G401.6 (cell line): ENCODE measurements at regions not wholly inside any gene's neighbourhood (a gene's known extent, or its start where the extent isn't known, plus 50 kb on each side); places are given as distances from the start of the nearest gene placed in this dataset.

Experiments used
- FAIRE-seq: peaks from 2 replicates; lab custom pipeline; 2012; peaks lifted over from hg19 to GRCh38; lab: Jason Lieb, UNC

GRCh38 chr20:4556781-4557180, 129.5 kb upstream of the PRNP start:
- no peak for FAIRE-seq

GRCh38 chr20:4555188-4555890, 130.9 kb upstream of the PRNP start:
- no peak for FAIRE-seq

- FAIRE-seq, result no peak
These were observed 131.9 kb upstream of the PRNP start for GRCh38 chr20:4554346-4554745.

- FAIRE-seq, result no peak
These were observed 134.1 kb upstream of the PRNP start for GRCh38 chr20:4552075-4552640.

GRCh38 chr20:4550740-4551139, 135.5 kb upstream of the PRNP start:
- FAIRE-seq, result no peak

DNA sequence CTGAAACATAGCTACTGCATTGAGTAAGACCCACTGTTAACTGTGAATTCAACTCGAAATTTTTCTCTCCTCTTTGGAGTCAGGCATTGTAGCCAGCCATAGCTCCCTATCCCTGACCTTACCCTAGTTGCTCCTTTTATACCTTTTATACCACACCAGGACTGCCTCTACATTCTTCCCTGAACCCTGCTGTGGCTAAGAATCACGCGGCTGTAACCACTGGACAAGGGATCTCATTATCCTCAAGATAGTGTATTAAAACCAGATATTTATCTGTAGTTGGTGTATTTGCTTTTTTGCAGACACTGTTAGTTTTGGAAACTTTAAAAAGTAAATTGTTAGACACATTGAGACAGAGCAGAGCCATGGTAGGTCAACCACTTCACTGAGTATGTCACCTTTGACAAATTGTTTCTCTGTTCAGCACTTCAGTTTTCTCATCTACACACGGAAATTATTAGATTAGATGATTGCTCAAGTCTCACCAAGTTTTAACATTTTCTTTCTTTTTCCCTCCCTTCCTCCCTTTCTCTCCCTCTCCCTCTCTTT, 136.5 kb upstream of the PRNP start:
- no peak for FAIRE-seq

- FAIRE-seq, result no peak
These were observed 137.7 kb upstream of the PRNP start for GRCh38 chr20:4548552-4548951.

- FAIRE-seq, result no peak
These were observed 139.5 kb upstream of the PRNP start for GRCh38 chr20:4546786-4547185.

- FAIRE-seq, result no peak
These were observed 139.9 kb upstream of the PRNP start for GRCh38 chr20:4546342-4546741.

- FAIRE-seq, result no peak
These were observed 140.7 kb upstream of the PRNP start for GRCh38 chr20:4545526-4545925.

- FAIRE-seq, result no peak
These were observed 141.5 kb upstream of the PRNP start for GRCh38 chr20:4544765-4545164.

DNA sequence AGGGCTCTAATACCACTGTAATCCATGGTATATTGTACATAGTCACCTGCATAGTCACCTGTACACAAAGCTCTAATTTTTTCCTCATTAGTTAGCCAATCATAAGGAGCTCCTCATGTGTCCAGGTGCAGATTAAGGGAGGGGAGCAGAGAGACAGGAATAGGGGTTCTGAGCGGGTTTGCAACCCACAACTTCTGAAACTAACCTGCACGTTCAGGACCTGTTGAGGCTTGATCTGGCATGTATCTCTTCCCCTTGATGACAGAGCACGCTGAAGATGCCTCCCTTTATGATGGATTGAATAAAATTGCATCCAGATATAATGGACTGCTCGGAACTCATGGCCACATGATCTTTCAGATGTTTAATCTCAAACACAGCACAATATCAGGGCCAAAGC, 144.0 kb upstream of the PRNP start:
- FAIRE-seq, result no peak

DNA sequence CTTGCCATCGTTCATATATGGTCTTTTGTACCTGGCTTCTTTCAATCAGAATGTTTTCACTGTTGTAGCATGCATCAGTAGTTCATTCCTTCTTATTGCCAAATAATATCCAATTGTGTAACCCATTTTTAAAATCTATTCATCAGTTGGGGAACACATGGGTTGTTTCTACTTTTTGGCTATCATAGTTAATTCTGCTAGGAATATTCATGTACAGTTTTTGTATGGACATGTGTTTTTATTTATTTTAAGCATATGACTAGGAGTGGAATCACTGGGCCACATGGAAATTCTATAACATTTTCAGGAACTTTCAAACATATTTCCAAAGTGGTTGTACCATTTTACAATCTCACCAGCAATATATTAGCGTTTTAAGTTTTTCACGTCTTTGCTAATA, 151.9 kb upstream of the PRNP start:
- no peak for FAIRE-seq

- FAIRE-seq, result no peak
These were observed 152.7 kb upstream of the PRNP start for GRCh38 chr20:4533368-4534133.

DNA sequence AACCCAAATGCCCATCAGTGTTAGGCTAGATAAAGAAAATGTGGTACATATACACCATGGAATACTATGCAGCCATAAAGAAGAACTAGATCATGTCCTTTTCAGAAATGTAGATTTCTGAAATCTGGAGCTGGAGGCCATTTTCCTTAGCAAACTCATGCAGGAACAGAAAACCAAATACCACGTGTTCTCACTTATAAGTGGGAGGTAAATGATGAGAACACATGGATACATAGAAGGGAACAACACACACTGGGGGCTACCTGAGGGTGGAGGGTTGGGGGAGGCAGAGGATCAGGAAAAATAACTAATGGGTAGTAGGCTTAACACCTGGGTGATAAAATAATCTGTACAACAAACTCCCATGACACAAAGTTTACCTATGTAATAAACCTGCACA, 153.5 kb upstream of the PRNP start:
- no peak for FAIRE-seq

DNA sequence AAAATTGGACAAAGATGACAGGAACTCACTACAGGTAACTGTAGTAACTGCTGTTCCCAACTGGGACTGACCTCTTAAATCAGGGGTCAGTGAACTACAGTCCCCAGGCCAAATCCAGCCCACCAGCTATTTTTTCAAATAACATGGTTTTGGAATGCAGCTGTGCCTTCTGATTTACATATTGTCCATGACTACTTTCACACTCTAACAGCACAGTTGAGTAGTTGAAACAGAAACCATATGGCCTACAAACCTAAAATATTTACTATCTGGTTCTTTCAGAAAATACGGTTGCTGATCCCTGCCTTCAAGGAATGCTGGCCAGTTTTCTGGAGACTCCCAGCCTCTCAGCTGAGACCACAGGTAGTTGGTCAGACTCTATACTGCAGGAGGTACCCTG, 161.5 kb upstream of the PRNP start:
- FAIRE-seq, result no peak

GRCh38 chr20:4524307-4524706, 161.9 kb upstream of the PRNP start:
- no peak for FAIRE-seq

GRCh38 chr20:4522310-4522709, 163.9 kb upstream of the PRNP start:
- no peak for FAIRE-seq

DNA sequence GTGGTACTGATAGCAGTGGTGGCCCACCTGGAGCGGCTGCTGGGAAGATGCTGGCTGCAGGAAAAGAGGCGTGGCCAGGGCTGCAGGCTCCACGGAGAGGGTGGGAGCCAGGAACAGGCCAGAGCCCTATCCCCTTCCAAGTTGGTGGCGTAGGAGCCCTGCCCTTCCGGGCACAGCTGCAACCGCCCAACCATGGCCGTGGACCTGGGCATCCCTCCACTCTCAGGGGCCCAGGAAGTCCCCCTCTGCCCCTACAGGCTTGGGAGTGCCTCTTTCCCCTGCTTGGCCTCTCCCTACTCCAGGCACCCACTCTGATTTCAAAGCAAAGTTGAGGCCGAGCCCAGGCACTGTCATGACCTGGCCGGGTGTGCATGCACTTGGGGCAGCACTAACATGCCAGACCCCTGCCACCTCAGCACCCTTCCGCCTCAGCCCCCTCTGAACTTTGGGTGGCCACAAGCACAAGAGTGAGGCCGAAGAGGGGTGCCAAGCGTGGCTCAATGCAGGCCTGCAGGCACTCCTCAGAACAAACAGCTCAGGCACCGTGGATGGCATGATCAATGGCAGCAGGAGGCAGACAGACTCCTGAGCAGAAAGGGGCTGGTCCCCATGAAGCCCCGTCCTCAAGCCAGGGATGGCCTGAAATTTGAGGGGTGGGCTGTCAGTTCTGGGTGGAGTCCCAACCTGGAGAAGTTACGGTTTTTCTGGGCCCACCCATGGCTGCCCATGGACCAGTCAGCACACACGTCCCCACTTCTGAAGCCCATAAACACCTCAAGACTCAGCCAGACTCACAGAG, 164.9 kb upstream of the PRNP start:
- no peak for FAIRE-seq

DNA sequence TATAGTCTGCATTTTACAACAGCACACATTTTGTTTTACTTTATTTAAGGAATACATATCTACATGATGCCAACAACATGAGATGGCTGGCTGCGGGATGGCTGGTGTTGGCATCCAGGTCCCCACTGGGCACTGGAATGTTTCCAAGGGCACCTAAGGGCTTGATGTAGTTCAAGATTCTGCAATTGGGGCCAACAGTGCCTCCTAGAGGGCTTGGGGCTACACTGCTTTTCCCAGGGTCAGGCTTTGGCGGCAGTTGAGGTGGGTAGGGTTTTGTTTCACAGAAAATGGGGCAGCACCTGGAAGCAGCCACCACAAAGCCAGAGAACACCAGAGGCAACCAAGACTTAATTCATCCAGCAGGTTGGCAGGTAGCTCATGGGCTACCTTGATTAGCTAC, 166.7 kb upstream of the PRNP start:
- no peak for FAIRE-seq

DNA sequence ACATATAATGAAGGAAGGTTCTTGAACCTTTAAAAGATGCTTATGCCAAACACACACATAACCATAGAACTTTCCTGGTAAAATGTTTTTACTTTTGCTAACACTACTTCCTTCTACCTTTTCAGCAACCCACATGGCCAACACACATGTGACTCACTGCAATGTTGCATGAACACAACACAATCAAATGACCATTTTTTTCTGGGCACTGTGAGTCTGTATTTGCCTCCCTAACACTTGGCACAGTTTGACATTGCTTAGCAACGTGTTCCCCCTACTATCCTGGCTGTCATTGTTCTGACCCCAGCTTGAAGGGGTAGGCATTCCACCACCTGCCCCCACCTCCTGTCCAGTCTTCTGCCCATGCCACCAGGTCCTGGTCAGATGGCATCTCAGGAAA, 169.4 kb upstream of the PRNP start:
- FAIRE-seq, result no peak

DNA sequence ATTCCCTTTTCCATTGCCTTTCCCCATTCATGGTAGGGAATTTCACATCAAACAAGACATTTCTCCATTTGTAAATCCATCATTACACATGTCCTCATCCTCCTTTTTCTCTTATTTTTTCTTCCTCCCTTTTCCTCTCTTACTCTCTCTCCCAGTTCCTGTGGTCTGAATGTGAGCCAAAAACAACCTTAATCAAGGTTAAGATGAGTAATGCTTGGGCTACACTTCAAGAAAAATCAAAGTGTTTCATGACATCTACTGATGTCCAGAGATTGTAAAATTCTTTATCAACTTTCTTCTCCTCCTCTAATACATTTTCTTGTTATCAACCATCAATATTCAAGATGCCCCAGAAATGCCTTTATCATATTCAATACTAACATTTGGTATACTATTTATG, 172.5 kb upstream of the PRNP start:
- FAIRE-seq, result no peak
